Psoas muscle (tissue), 7 donors: ENCODE measurements at regions not wholly inside any gene's neighbourhood (a gene's known extent, or its start where the extent isn't known, plus 50 kb on each side); places are given as distances from the start of the nearest gene placed in this dataset.

Source experiments
- ATAC-seq, 4 donors: fragments of 200-7000 bp; cut with Tn5 transposase; one replicate each; pipeline ENCODE4 v1.9.1; 2020; ENCODE audit warnings: moderate library complexity in 3 of 4, mild to moderate bottlenecking in 2 of 4
- DNase-seq, 2 donors: peaks; one replicate each; pipeline ENCODE4 v3.0.0-alpha.2; 2020
- H3K27ac ChIP-seq: fragments of 200-600 bp; one replicate; pipeline ENCODE4 v1.8.0; 2022
- H3K27me3 ChIP-seq, 3 donors: fragments of 200-600 bp in 1 of 3; one replicate each; pipeline versions ENCODE4 v1.6.1 to v1.8.0; 2013 to 2022; ENCODE audit warnings: low read length in 2 of 3, mild to moderate bottlenecking in 2 of 3, moderate library complexity in 1 of 3; ENCODE audit not compliant: insufficient read depth in 3 of 3
- H3K36me3 ChIP-seq, 2 donors: fragments of 200-600 bp in 1 of 2; one replicate each; pipeline versions ENCODE4 v1.6.1 to v1.8.0; 2013 to 2022; ENCODE audit warnings: low read depth in 1 of 2, mild to moderate bottlenecking in 1 of 2, moderate library complexity in 1 of 2; ENCODE audit not compliant: insufficient read depth in 1 of 2
- H3K4me1 ChIP-seq: fragments of 200-600 bp; one replicate; pipeline ENCODE4 v1.8.0; 2022
- H3K4me3 ChIP-seq: fragments of 200-600 bp; one replicate; pipeline ENCODE4 v1.8.0; 2022; ENCODE audit warnings: mild to moderate bottlenecking
- H3K9me3 ChIP-seq: fragments of 200-600 bp; one replicate; pipeline ENCODE4 v1.8.0; 2022
- WGBS, 3 donors: extraction: QIAGEN DNeasy Blood & Tissue Kit; methylation state at CpG; one replicate each; pipeline versions ENCODE4 v1.1.6 to v1.1.7; 2013; 5-methylcytosine and 5-hydroxymethylcytosine counted together
- intact Hi-C, 2 donors: fragments of 100-400 bp; cut with DNase I; formaldehyde crosslinking; loops; one replicate each; pipeline versions ENCODE4 v1.11.0 to v1.14.2; 2022
- TF ChIP-seq, protein P1 (sequence below): fragments of 200-600 bp; IDR thresholded peaks from one replicate; pipeline ENCODE4 v1.8.0; 2022; ENCODE audit warnings: antibody characterized with exemption
- donor health status: healthy with polysubstance abuse.
- donor health status: DM: no; HTN: no; CAD: no; lungs with moderate emphysema.
- donor health status: Bipolar disorder and iron deficiency.
- donor health status: healthy.
- donor health status: DM: yes; HTN: yes; CAD: no.
- donor health status: DM: no; HTN: no; CAD: no.
- donor health status: DM: yes; HTN: yes; CAD: no.

DNA sequence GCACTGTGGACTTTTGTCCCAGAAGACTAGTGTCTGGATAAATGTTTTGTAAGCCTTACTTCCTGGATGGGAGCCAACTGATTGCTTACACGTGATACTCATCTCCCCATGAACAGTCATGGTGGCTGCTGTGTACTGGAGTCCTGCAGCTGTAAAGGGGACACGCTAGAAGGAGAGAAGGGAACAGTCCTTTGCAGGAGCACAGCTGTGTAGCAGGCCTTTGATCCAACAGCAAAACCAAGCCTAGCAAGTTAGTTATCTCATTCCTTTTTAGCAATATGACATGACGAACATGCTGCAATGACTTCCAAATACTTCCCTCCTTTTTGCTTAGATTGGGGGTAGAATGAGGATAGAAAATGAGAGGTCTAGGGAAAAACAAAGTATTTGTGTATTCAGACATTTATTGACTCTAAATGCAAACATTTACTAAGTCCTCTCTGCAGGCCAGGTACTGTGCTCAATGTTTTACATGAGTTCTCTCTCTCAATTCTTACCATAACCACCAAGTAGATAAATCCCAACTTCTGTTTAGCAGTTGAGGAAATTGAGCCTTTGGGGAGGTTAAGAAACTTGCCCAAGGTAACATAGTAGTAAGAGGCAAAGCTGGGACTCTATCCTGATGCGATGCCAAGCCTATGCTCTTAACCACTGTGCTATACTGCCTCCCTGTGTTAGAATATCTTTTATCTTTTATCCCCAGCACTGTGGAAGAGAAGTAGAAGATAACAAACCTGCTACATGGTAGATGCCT, 55.4 kb upstream of the CD28 start:
- no peak for DNase-seq
- no peak overlapping the region for H3K4me3 ChIP-seq
- intact Hi-C loops: loop anchor here (2.0 to 10.0 kb wide), 4 partner anchors 161 to 169 kb away; no protein-coding TSS in a partner anchor
- no peaks in the 10 kb centered on the region for H3K9me3 ChIP-seq
- 42 to 64% (median 47%) methylated on average over 4 of the region's 4 CpGs for WGBS, 3 donors
- H3K4me1 ChIP-seq: peaks cover 27% of the 10 kb centered on the region
- peak overlapping the region; percentile 1 for H3K27ac ChIP-seq
- peaks cover 0 to 2% (median 0%) of the 10 kb centered on the region in 3 donors for H3K27me3 ChIP-seq
- peak; percentile 86 to 91 (median 88) for ATAC-seq
- TF ChIP-seq, protein P1, sequence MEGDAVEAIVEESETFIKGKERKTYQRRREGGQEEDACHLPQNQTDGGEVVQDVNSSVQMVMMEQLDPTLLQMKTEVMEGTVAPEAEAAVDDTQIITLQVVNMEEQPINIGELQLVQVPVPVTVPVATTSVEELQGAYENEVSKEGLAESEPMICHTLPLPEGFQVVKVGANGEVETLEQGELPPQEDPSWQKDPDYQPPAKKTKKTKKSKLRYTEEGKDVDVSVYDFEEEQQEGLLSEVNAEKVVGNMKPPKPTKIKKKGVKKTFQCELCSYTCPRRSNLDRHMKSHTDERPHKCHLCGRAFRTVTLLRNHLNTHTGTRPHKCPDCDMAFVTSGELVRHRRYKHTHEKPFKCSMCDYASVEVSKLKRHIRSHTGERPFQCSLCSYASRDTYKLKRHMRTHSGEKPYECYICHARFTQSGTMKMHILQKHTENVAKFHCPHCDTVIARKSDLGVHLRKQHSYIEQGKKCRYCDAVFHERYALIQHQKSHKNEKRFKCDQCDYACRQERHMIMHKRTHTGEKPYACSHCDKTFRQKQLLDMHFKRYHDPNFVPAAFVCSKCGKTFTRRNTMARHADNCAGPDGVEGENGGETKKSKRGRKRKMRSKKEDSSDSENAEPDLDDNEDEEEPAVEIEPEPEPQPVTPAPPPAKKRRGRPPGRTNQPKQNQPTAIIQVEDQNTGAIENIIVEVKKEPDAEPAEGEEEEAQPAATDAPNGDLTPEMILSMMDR: peak; percentile 43
- H3K36me3 ChIP-seq: no peaks in the 10 kb centered on the region

DNA sequence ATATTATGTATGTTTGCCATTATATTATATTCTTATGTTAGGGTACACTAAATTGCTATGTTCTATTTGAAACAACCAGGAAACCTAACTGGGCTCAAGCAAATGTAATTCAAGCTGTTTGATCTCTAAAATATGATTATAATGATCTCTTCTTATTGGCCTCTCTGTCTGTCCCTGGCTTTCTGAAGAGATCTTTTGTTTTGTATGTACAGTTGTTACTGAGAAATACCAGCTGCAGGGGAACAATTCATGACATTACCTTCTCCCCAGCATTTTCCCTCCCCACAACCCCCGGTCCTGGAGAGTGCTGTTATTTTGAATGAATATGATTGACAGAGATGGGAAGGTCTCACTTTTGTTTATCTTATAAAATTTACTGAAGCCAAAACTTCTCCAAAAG, 54.8 kb upstream of the CD28 start:
- no peaks in the 10 kb centered on the region for H3K36me3 ChIP-seq
- no peak overlapping the region for H3K27ac ChIP-seq
- peaks cover 27% of the 10 kb centered on the region for H3K4me1 ChIP-seq
- H3K9me3 ChIP-seq: no peaks in the 10 kb centered on the region
- ATAC-seq (no peak), DNase-seq (no peak)
- H3K4me3 ChIP-seq: no peak overlapping the region
- TF ChIP-seq, protein P1: no peak
- intact Hi-C loops: loop anchor here (2.0 to 10.0 kb wide), 4 partner anchors 161 to 169 kb away; no protein-coding TSS in a partner anchor
- H3K27me3 ChIP-seq: peaks cover 0 to 2% (median 0%) of the 10 kb centered on the region in 3 donors
- 15 to 48% (median 24%) methylated on average over 1 of the region's 1 CpG for WGBS, 3 donors

DNA sequence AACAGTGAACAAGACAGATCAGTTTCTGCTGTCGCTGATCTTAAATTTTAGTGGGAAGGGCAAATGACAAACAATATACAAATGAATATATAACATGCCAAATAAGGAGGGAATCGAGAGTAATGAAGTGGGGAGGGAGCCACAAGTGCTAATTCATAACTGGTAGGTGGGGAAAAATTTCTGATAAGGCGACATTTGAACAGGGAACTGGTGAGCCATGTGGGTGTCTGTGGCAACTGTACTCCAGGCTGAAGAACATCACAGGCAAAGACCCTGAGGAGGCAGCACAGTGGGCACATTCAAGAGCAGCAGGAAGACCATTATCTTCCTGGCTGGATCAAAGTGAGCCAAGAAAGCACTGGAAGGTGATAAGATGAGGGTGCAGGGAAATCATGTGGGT, 51.6 kb upstream of the CD28 start:
- ATAC-seq: no peak
- H3K27me3 ChIP-seq: peaks cover 0 to 2% (median 0%) of the 10 kb centered on the region in 3 donors
- no peak for DNase-seq
- no peaks in the 10 kb centered on the region for H3K9me3 ChIP-seq
- TF ChIP-seq, protein P1: no peak
- no peak overlapping the region for H3K27ac ChIP-seq
- no peaks in the 10 kb centered on the region for H3K36me3 ChIP-seq
- WGBS, 3 donors: 88 to 95% (median 90%) methylated on average over 3 of the region's 3 CpGs
- intact Hi-C loops: loop anchor here (5.0 to 10.0 kb wide), 3 partner anchors 157 to 173 kb away; no protein-coding TSS in a partner anchor
- no peak overlapping the region for H3K4me3 ChIP-seq
- H3K4me1 ChIP-seq: peaks cover 16% of the 10 kb centered on the region

DNA sequence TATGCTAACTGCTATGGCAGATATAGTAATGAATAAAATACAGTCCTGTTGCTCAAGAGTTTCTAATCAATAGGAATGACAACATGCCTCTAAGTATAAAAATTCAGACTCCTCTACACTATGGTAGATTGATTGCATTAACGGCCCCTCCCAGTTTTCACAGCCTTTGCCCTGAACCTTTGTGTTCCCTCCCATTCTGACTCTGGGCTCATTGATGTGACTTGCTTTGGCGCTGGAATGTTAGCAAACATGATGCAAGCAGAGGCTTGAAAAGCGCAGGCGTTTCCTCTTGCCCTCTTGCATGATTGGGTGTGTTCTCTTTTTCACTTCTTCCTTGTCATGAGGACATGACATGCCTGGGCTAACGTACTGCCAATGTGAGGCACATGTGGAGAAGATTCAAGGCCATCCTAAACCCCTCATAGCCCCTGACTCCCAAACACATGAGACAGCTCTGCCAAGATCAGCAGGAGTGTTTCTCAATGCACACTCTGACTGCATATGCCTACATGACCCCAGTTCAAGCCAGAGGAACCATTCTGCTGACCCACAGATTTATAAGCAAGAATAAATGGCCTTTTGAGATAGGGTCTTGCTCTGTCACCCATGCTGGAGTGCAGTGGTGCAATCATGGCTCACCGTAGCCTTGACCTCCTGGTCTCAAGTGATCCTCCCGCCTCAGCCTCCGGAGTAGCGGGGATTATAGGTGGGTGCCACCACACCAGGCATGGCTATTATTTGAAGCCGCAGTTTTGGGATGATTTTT, 49.7 kb upstream of the CD28 start:
- 73 to 83% (median 82%) methylated on average over 10 of the region's 10 CpGs for WGBS, 3 donors
- ATAC-seq (peak in 3 of 4 donors; percentile 44 to 60 (median 55)), DNase-seq (no peak)
- intact Hi-C loops: loop anchor here in 1 of 2 donors (10.0 kb wide), 1 partner anchor 158 kb away; no protein-coding TSS in a partner anchor
- TF ChIP-seq, protein P1: no peak
- Histone ChIP-seq H3K36me3 (no peaks in the 10 kb centered on the region), H3K27ac (no peak overlapping the region), H3K4me1 (peaks cover 10% of the 10 kb centered on the region), H3K9me3 (no peaks in the 10 kb centered on the region), H3K27me3 (peaks cover 0 to 2% (median 0%) of the 10 kb centered on the region in 3 donors), H3K4me3 (no peak overlapping the region)
